HCT116 (cell line): ENCODE measurements at regions not wholly inside any gene's neighbourhood (a gene's known extent, or its start where the extent isn't known, plus 50 kb on each side); places are given as distances from the start of the nearest gene placed in this dataset.
"Not testable (repeated sequence)": the region's sequence is repeated elsewhere in the genome, so short reads cannot be mapped to it uniquely, and the experiment has no call there.

Source experiments
- ATAC-seq: fragments of 200-7000 bp; cut with Tn5 transposase; 2 replicates; pipeline ENCODE4 v1.9.1; 2020; ENCODE audit warnings: mild to moderate bottlenecking, moderate library complexity
- BruUV-seq: library from RNA; stranded (reverse); fragments of 400-500 nt; replicated peaks from 2 replicates; lab custom pipeline; 2021; lab: Mats Ljungman, UMichigan
- CTCF ChIA-PET: fragments of 300-600 bp; sonication (Branson Sonifier 250); formaldehyde crosslinking; loops from one replicate; lab custom pipeline; 2021; ENCODE audit warnings: antibody characterized with exemption; lab: Charles Lee
- POLR2A ChIA-PET: fragments of 300-600, 350-600 bp; sonication (Branson Sonifier 250); formaldehyde crosslinking; loops from one replicate; lab custom pipeline; 2021; ENCODE audit warnings: antibody characterized with exemption; lab: Charles Lee
- RAD21 ChIA-PET, 2 experiments: fragments of 300-600 bp; sonication (Branson Sonifier 250); formaldehyde crosslinking; loops; one replicate each; lab custom pipeline; 2023; ENCODE audit warnings: low total read pairs in 2 of 2; ENCODE audit not compliant: uncharacterized antibody in 2 of 2, unreplicated experiment in 2 of 2, low non-redundant PET in 1 of 2; lab: Charles Lee
- DNase-seq: peaks from one replicate; pipeline ENCODE4 v3.0.0-alpha.2; 2010; ENCODE audit warnings: low read depth, low spot score
- H2AFZ ChIP-seq: fragments of 200-600 bp; shearing (Covaris generic), sonication (generic); 2 replicates; pipeline ENCODE4 v1.6.1; 2017; ENCODE audit warnings: low read depth, mixed run types, mixed read lengths, antibody characterized with exemption, low read length; ENCODE audit not compliant: poor library complexity, severe bottlenecking
- H3K27ac ChIP-seq: 2 replicates; pipeline ENCODE4 v1.5.1; 2012; ENCODE audit warnings: low read depth, low read length
- H3K27me3 ChIP-seq: fragments of 200-600 bp; sonication (generic); 2 replicates; pipeline ENCODE4 v1.6.1; 2016; ENCODE audit warnings: mixed run types, low read length, mixed read lengths; ENCODE audit not compliant: insufficient read depth
- H3K36me3 ChIP-seq, 2 experiments: fragments of 200-500 bp in 1 of 2; fragments of 200-600 bp in 1 of 2; sonication (Bioruptor generic) in 1 of 2; sonication (generic) in 1 of 2; 2 replicates each; pipeline versions ENCODE4 v1.5.1 to v1.6.1; 2014 to 2016; ENCODE audit warnings: low read length in 2 of 2, inconsistent platforms in 1 of 2, mixed read lengths in 1 of 2, mixed run types in 1 of 2; ENCODE audit not compliant: insufficient read depth in 2 of 2, control insufficient read depth in 1 of 2
- H3K4me1 ChIP-seq, 2 experiments: fragments of 200-600 bp in 1 of 2; sonication (generic) in 1 of 2; 2 replicates each; pipeline versions ENCODE4 v1.5.1 to v1.6.1; 2012 to 2017; ENCODE audit warnings: low read length in 2 of 2, inconsistent platforms in 1 of 2, mild to moderate bottlenecking in 1 of 2, mixed read lengths in 1 of 2, mixed run types in 1 of 2, moderate library complexity in 1 of 2; ENCODE audit not compliant: insufficient read depth in 2 of 2, control insufficient read depth in 1 of 2
- H3K4me2 ChIP-seq: fragments of 200-600 bp; sonication (generic); 2 replicates; pipeline ENCODE4 v1.6.1; 2017; ENCODE audit warnings: mixed run types, low read length, mixed read lengths
- H3K4me3 ChIP-seq, 2 experiments: fragments of 200-600 bp in 1 of 2; sonication (generic) in 1 of 2; replicated peaks in 1 of 2; 2 replicates each; pipeline ENCODE4 v1.5.1; 2011 to 2016; ENCODE audit warnings: low read length in 2 of 2, control low read depth in 1 of 2, low read depth in 1 of 2, mild to moderate bottlenecking in 1 of 2, mixed read lengths in 1 of 2, mixed run types in 1 of 2
- H3K79me2 ChIP-seq: fragments of 200-600 bp; sonication (generic); 2 replicates; pipeline ENCODE4 v1.6.1; 2017; ENCODE audit warnings: mild to moderate bottlenecking, mixed run types, low read length, moderate library complexity, mixed read lengths; ENCODE audit not compliant: insufficient read depth
- H3K9ac ChIP-seq: fragments of 200-600 bp; sonication (generic); 2 replicates; pipeline ENCODE4 v1.6.1; 2016; ENCODE audit warnings: low read length, mixed read lengths
- H3K9me2 ChIP-seq: fragments of 200-600 bp; sonication (generic), shearing (Covaris generic); 2 replicates; pipeline ENCODE4 v1.6.1; 2017; ENCODE audit warnings: mixed run types, mild to moderate bottlenecking, moderate library complexity; ENCODE audit not compliant: insufficient read depth
- H3K9me3 ChIP-seq, 2 experiments: fragments of 200-500 bp in 1 of 2; fragments of 200-600 bp in 1 of 2; sonication (Bioruptor generic) in 1 of 2; sonication (generic) in 1 of 2; 2 replicates each; pipeline ENCODE4 v1.6.1; 2014 to 2017; ENCODE audit warnings: low read length in 2 of 2, mixed read lengths in 2 of 2, inconsistent platforms in 1 of 2, low read depth in 1 of 2, mild to moderate bottlenecking in 1 of 2, mixed run types in 1 of 2, moderate library complexity in 1 of 2; ENCODE audit not compliant: control insufficient read depth in 1 of 2, insufficient read depth in 1 of 2
- H4K20me1 ChIP-seq: fragments of 200-600 bp; sonication (generic), shearing (Covaris generic); 2 replicates; pipeline ENCODE4 v1.6.1; 2017; ENCODE audit warnings: mixed run types, mild to moderate bottlenecking, moderate library complexity; ENCODE audit not compliant: insufficient read depth
- ATF3 ChIP-seq: IDR thresholded peaks from 2 replicates; pipeline ENCODE4 v1.6.1; 2012
- EZH2phosphoT487 ChIP-seq: fragments of 200-600 bp; IDR thresholded peaks from 2 replicates; pipeline ENCODE4 v1.6.1; 2018; ENCODE audit warnings: antibody characterized with exemption, borderline replicate concordance
- REST ChIP-seq: IDR thresholded peaks from 2 replicates; pipeline ENCODE4 v1.6.1; 2012; ENCODE audit warnings: low read depth
- intact Hi-C: fragments of 100-400 bp; cut with micrococcal nuclease; formaldehyde crosslinking; loops from 2 replicates; pipeline ENCODE4 v1.10.0; 2022

DNA sequence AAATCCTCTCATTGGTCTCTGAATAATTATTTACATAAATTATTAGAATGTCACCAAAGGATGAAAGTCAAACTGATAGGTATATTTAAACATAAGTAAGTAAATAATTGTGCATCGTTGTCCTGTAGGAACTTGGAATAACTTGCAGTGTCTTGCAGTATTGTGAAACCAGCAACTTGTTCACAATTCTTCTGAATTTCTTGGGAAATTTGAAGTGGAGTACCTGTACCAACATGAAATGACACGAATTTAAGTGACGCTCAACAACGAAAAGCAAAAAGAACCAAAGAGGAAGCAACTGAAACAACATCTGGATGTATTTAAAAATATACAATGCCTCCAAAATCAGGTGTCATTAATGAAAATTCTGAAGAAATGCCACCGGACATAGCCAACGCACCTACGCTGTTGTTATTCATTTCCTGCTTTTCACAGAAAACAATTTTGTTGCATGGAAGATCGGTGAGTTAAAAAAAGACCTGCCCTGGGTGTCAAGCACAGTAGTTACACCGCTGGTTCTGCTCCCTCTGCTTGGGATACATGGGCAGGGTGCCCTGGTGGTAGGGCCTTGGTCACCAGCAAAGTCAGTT, 112.5 kb downstream of the RPLP1 start (continued):
- no peak for TF ChIP-seq ATF3
- TF ChIP-seq EZH2phosphoT487 = no peak
- TF ChIP-seq REST = no peak
- TF ChIP-seq, all 23 proteins: peak for 0

GRCh38 chr15:69567238-69567760, 114.7 kb downstream of the RPLP1 start:
- H3K79me2 ChIP-seq, BruUV-seq, DNase-seq, CTCF ChIA-PET, H3K27me3 ChIP-seq, H3K9me2 ChIP-seq, H3K4me1 ChIP-seq, intact Hi-C loops, H3K4me2 ChIP-seq, ATAC-seq, H2AFZ ChIP-seq, H3K4me3 ChIP-seq, H3K9ac ChIP-seq, RAD21 ChIA-PET, H3K9me3 ChIP-seq, H4K20me1 ChIP-seq, H3K36me3 ChIP-seq, H3K27ac ChIP-seq: not testable (repeated sequence)
- POLR2A ChIA-PET = interaction anchor here (2.0 kb wide), 1 partner anchor 10 kb away, joined by 4 read pairs; no protein-coding TSS in a partner anchor
